HG02798 (cell line): ENCODE measurements at regions not wholly inside any gene's neighbourhood (a gene's known extent, or its start where the extent isn't known, plus 50 kb on each side); places are given as distances from the start of the nearest gene placed in this dataset.

Experiments used
- ATAC-seq: cut with Tn5 transposase; IDR thresholded peaks from one replicate; pipeline ENCODE4 v1.9.1; 2021; ENCODE audit warnings: mild to moderate bottlenecking; ENCODE audit not compliant: unreplicated experiment, poor library complexity

GRCh38 chr15:26477044-26477443 lies 295.8 kb downstream of the GABRB3 start:
- no peak for ATAC-seq

DNA sequence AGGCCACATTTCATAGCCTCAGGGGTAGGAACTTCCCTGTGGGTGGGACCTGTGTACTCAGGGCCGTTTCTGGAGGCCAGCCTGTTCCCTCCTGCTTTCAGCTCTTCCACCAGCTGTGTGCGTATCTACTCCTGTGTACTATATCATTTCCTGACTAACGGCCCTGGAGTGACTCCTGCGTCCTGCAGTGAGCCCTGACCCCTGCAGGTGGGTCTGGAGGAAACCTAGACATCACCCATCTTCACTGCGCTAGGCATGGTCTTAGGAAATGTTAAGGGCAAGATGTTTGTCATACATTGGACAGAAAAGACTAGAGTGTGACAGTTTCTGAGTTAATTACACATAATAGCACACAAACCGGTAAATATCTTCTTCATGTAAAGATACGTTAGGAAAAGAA lies 297.3 kb downstream of the GABRB3 start:
- ATAC-seq: no peak

DNA sequence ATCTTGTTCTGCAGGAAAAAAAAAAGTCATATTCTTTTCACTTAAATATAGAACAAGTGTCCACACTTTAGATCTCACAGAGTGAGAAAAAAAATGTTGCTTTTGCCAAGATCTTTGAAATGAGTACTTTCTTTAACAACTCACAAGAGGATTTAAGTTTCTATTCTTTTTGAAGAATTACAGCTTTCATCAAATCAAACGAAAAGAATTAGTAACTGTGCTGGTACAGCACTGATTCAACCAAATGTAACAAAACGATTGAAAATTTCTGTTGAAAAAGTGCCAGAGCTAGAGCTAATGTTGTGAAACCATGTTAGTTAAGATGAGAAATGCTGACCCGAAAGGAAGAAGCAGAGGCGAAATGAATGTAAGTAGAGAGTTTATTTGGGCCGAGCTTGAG lies 300.2 kb downstream of the GABRB3 start:
- ATAC-seq: no peak

- ATAC-seq: no peak
Measured at GRCh38 chr15:26461847-26462608, 310.8 kb downstream of the GABRB3 start.

GRCh38 chr15:26460165-26460564 lies 312.7 kb downstream of the GABRB3 start:
- no peak for ATAC-seq

DNA sequence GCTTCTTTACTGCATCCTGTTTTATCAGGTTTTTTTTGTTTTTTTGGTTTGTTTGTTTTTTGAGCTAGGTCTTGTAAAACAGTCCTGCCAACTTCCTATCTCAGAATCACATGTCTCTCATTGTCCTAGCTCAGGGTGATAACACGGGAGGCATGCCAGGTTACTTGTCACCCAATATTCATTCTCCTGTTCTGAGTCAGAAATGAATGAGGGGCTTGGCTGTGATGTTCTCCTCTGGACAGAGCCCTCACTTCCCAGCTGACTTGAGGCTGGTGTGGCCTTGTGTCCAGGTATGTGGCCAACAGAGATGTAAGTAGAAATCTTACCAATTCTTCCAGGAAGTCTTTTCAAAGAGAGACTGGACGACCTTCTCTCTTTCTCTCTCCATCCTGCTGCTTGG lies 317.0 kb downstream of the GABRB3 start:
- ATAC-seq: no peak

GRCh38 chr15:26453914-26454313 lies 319.0 kb downstream of the GABRB3 start:
- no peak for ATAC-seq

DNA sequence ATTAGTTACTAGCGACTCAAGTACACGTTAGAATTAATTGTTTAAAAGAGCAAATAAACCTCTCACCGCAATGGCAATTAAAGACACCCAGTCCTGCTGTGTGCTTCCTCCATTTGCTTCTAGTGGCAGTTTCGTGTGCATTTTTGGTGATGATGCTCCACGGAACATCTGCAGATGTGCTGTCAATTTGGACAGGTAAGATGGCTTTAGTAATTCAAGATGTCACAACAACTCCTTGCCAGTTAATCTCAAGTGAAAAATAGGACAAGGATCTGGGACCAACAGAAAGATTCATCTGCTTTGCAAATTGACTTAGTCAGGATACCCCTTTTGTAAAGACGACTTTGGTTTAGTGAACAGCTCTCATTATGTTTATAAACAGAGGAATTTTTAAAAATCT lies 320.9 kb downstream of the GABRB3 start:
- no peak for ATAC-seq

DNA sequence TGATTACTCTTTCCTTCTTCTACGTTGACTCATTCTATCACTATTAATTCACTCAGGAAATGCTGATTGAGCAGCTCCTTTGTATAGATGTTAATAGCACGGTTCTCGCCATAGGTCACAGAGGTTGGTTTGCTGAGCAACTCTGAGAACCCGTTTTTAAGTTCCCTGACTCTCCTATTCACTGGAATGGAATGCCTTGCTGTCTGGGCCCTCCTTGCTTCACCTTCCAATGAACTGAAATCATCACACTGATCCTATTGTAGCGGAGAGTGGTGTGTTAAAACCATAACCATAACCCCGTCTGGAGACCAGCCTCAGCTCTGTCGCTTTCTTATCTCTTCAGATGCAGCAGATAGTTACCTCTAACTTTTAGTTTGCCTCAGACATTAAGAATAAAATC lies 323.6 kb downstream of the GABRB3 start:
- no peak for ATAC-seq

- ATAC-seq: no peak
Measured at GRCh38 chr15:26443321-26443720, 329.5 kb downstream of the GABRB3 start.

GRCh38 chr15:26442680-26443079 lies 330.2 kb downstream of the GABRB3 start:
- no peak for ATAC-seq

DNA sequence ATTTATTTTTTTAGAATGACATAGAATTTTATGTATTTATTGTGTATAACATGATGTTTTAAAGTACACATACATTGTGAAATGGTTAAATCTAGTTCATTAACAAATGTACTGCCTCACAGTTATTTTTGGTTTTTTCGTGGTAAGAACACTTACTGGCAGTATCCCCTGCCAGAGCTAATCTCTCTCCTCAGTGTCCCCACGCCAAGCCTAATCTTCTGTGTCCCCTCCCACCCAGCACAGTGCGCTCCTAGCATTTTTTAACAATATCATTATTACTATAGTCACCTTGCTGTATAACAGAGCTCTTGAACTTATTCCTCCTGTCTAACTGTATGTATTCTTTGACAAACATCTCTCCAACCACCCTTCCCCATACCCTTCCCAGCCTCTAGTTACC lies 333.2 kb downstream of the GABRB3 start:
- ATAC-seq: no peak

DNA sequence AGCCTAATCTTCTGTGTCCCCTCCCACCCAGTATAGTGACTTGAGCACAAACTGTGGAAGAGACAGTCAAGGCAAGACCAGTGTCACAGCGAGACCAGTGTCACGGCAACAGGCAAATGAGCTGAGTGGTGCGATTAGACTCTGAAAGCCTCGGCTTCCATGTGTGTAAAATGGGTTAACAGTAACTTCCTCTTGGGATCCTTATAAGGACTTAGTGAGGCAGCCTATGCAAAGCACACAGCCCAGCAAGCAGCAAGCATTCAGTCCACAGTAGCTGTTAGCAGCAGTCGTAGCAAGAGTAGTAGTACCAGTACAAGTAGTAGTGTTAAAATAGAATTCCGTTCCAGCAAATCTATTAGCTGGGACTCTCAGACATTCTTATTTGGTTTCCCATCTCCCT lies 334.1 kb downstream of the GABRB3 start:
- no peak for ATAC-seq

GRCh38 chr15:26438316-26438715 lies 334.6 kb downstream of the GABRB3 start:
- ATAC-seq: no peak

DNA sequence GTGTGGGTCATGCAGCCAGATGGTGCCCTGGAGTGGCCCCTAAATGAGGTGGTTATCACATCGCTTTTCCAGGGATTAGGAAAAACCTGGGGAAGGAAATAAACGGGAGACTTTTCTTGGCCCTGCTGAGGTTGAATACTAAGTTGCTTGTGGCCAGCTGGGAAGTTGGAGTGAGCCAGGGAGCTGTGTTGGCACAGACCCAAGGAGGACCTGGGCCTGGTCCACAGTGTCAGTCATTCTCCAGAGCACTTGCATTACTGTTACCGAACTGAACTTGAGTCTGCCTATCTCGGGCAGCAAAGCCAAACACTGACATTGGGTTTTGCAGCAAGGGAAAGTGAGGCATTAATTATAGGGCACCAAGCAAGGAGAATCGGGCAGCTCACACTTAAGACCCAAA lies 339.0 kb downstream of the GABRB3 start:
- no peak for ATAC-seq

DNA sequence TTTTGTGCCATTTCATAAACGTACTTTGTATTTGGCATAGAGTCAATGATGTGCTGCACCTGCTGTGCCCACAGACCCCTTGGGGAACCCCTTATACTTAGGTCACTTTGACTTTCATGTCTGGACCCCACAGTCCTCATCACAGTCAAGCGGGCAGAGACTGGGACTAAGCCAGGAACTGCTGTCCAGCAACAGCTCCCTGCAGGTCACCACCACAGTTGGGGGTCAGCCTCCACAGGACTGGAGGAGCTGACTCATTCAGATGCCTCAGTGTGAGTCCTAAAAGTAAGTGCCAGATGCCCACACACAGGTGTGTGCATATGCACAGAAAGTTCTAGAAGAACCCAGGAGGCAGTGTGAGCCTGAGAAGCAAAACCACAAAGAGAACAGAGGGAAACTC lies 339.8 kb downstream of the GABRB3 start:
- ATAC-seq: no peak

DNA sequence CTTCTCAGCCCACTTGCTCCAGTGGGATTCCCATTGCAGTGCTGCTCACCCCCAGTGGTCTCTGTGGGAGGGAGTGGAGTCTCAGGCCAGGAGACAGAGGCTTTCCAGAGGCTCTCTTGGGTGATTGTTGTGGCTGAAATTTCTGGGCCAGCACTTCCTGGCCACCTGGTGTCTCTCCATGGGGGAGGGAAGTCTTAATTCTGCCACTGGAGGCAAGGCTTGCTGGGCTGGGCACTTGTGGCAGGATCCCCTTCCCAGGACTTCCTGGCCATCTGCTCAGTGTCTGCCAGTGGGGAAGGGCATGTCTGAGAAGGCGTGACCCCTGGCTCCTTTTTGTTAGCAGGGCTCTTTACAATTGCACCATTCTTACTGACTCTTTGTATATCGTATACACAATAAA lies 351.8 kb downstream of the GABRB3 start:
- no peak for ATAC-seq

DNA sequence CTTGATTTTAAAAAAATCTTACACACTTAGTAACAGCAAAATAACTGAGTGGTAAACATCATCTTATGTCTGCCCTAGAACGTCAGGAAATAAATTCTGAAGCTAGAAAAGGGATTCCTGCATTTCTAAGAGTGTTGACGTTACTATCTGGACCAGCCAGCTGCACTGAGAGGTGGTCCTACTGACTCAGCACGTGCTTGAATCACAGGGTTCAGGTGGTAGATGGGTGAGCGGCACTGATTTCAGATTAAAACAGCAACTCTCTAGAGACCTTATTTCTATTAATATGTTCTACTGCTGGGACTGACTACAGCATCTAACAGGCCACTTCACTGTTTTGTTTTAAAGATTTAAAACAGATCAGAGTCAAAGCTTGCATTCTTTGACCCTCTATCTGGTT lies 377.2 kb downstream of the GABRB3 start:
- no peak for ATAC-seq

DNA sequence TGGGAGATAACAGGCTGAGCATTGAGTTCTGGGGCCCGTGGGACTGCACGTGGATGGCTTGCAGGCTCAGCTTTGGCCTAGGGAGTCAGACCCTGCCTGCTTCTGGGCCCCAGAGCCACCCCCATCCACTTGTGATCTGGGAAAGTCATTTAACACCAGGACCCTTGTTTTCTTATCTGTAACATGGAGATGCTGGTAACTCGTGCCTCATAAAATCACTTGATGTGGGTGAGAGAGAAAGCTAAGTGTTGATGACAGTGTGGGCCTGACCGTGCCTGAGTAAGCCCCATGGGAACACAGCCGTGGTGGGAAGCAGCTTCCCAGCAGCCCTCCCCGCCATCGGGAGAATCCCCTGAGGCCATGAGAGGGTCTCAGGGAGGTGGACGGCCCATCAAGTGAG lies 378.1 kb downstream of the GABRB3 start:
- no peak for ATAC-seq

DNA sequence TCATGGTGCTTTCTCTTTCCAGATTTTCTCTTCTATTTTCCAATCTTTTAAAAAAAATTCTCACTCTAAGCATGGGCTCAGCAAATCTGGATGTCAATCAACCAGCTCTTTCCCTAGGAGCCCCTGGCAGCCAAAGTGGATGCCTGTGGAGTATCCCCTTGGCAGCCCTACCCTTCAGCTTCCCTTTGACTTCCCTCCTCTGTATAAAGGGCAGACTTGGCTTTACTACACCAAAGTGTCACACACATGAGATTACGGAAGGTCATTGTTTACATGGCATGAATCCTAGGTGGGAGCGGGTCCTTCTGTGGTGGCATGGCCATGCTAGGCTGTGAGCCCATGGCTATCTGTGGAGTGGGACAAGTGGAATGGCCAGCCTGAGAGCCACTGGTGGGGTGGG lies 379.9 kb downstream of the GABRB3 start:
- ATAC-seq: no peak

- no peak for ATAC-seq
Measured at GRCh38 chr15:26391567-26392194, 381.2 kb downstream of the GABRB3 start.

GRCh38 chr15:26382444-26383072 lies 390.3 kb downstream of the GABRB3 start:
- ATAC-seq: no peak
